WTC11 (cell line): ENCODE measurements at regions not wholly inside any gene's neighbourhood (a gene's known extent, or its start where the extent isn't known, plus 50 kb on each side); places are given as distances from the start of the nearest gene placed in this dataset.

ENCODE experiments used
- ATAC-seq: fragments of 200-7000 bp; cut with Tn5 transposase; 2 replicates; pipeline ENCODE4 v1.10.0; 2021; ENCODE audit warnings: mild to moderate bottlenecking, moderate library complexity
- CTCF ChIA-PET: fragments of 300-600 bp; sonication (Branson Sonifier 250); formaldehyde crosslinking; loops from one replicate; lab custom pipeline; 2021; ENCODE audit warnings: antibody characterized with exemption; lab: Charles Lee
- POLR2A ChIA-PET: fragments of 350-600 bp; sonication (Branson Sonifier 250); formaldehyde crosslinking; loops from one replicate; lab custom pipeline; 2021; ENCODE audit warnings: antibody characterized with exemption; lab: Charles Lee
- DNase-seq: peaks from one replicate; pipeline ENCODE4 v3.0.0; 2021; ENCODE audit warnings: low spot score
- H3K27ac Mint-ChIP-seq: 2 replicates; pipeline ENCODE4 v1.8.0; 2021; ENCODE audit warnings: mixed read lengths
- H3K27me3 Mint-ChIP-seq: 2 replicates; pipeline ENCODE4 v1.8.0; 2021; ENCODE audit warnings: low read depth, mild to moderate bottlenecking, moderate library complexity, mixed read lengths
- H3K36me3 Mint-ChIP-seq: 2 replicates; pipeline ENCODE4 v1.8.0; 2021; ENCODE audit warnings: mixed read lengths
- H3K4me1 Mint-ChIP-seq: 2 replicates; pipeline ENCODE4 v1.8.0; 2022; ENCODE audit warnings: mixed read lengths
- H3K4me3 Mint-ChIP-seq: 2 replicates; pipeline ENCODE4 v1.8.0; 2021; ENCODE audit warnings: mild to moderate bottlenecking, moderate library complexity, mixed read lengths
- H3K9me3 Mint-ChIP-seq: 2 replicates; pipeline ENCODE4 v1.8.0; 2021; ENCODE audit warnings: mixed read lengths
- CREB1 ChIP-seq: sonication (generic); formaldehyde crosslinking; IDR thresholded peaks from 2 replicates; pipeline ENCODE4 v1.8.0; 2023; ENCODE audit warnings: mild to moderate bottlenecking, missing genetic modification reagents
- FOXP1 ChIP-seq: sonication (generic); formaldehyde crosslinking; IDR thresholded peaks from 2 replicates; pipeline ENCODE4 v1.8.0; 2022; ENCODE audit warnings: missing genetic modification reagents, mild to moderate bottlenecking, moderate library complexity, borderline replicate concordance
- JUN ChIP-seq: sonication (generic); formaldehyde crosslinking; IDR thresholded peaks from 2 replicates; pipeline ENCODE4 v1.8.0; 2023; ENCODE audit warnings: mild to moderate bottlenecking, missing genetic modification reagents
- MXD4 ChIP-seq: fragments of 250-450 bp; sonication (Bioruptor Pico); IDR thresholded peaks from 2 replicates; pipeline ENCODE4 v1.8.0; 2021; ENCODE audit warnings: mild to moderate bottlenecking, moderate library complexity, borderline replicate concordance
- NFE2L1 ChIP-seq: sonication (generic); formaldehyde crosslinking; IDR thresholded peaks from 2 replicates; pipeline ENCODE4 v1.8.1; 2023; ENCODE audit warnings: missing genetic modification reagents
- SOX15 ChIP-seq: fragments of 250-450 bp; sonication (Bioruptor Pico); IDR thresholded peaks from 2 replicates; pipeline ENCODE4 v1.9.0; 2021; ENCODE audit warnings: mild to moderate bottlenecking
- TEAD1 ChIP-seq: sonication (generic); formaldehyde crosslinking; IDR thresholded peaks from 2 replicates; pipeline ENCODE4 v1.8.0; 2022; ENCODE audit warnings: mild to moderate bottlenecking, missing genetic modification reagents
- ZBTB21 ChIP-seq: sonication (generic); formaldehyde crosslinking; IDR thresholded peaks from 2 replicates; pipeline ENCODE4 v1.8.1; 2023; ENCODE audit warnings: mild to moderate bottlenecking, missing genetic modification reagents, borderline replicate concordance
- ZNF121 ChIP-seq: sonication (generic); formaldehyde crosslinking; IDR thresholded peaks from 2 replicates; pipeline ENCODE4 v1.8.0; 2023; ENCODE audit warnings: missing genetic modification reagents
- ZNF396 ChIP-seq: fragments of 250-450 bp; sonication (Bioruptor Pico); IDR thresholded peaks from 2 replicates; pipeline ENCODE4 v1.8.0; 2021; ENCODE audit warnings: mild to moderate bottlenecking, moderate library complexity, borderline replicate concordance
- ZNF416 ChIP-seq: fragments of 250-450 bp; sonication (Bioruptor Pico); IDR thresholded peaks from 2 replicates; pipeline ENCODE4 v1.9.0; 2021; ENCODE audit warnings: mild to moderate bottlenecking, inconsistent platforms
- ZNF671 ChIP-seq: fragments of 250-450 bp; sonication (Bioruptor Pico); IDR thresholded peaks from 2 replicates; pipeline ENCODE4 v1.8.0; 2021; ENCODE audit warnings: mild to moderate bottlenecking
- TF ChIP-seq, protein P1 (sequence below): sonication (generic); formaldehyde crosslinking; IDR thresholded peaks from 2 replicates; pipeline ENCODE4 v1.8.1; 2023; ENCODE audit warnings: mild to moderate bottlenecking, missing genetic modification reagents
- TF ChIP-seq, protein P2 (sequence below): sonication (generic); formaldehyde crosslinking; IDR thresholded peaks from 2 replicates; pipeline ENCODE4 v1.8.0; 2023; ENCODE audit warnings: missing genetic modification reagents, mild to moderate bottlenecking, borderline replicate concordance
- TF ChIP-seq, protein P3 (sequence below): fragments of 250-450 bp; sonication (Bioruptor Pico); conservative IDR thresholded peaks from 2 replicates; pipeline ENCODE4 v1.9.0; 2021; ENCODE audit warnings: mild to moderate bottlenecking
- TF ChIP-seq, protein P4 (sequence below): sonication (generic); formaldehyde crosslinking; IDR thresholded peaks from 2 replicates; pipeline ENCODE4 v1.8.0; 2023; ENCODE audit warnings: missing genetic modification reagents
- TF ChIP-seq, protein P5 (sequence below): fragments of 250-450 bp; sonication (Bioruptor Pico); IDR thresholded peaks from 2 replicates; pipeline ENCODE4 v1.8.0; 2021; ENCODE audit warnings: mild to moderate bottlenecking
- TF ChIP-seq, protein P6 (sequence below): sonication (generic); formaldehyde crosslinking; IDR thresholded peaks from 2 replicates; pipeline ENCODE4 v1.8.1; 2023; ENCODE audit warnings: mild to moderate bottlenecking, missing genetic modification reagents, moderate library complexity

DNA sequence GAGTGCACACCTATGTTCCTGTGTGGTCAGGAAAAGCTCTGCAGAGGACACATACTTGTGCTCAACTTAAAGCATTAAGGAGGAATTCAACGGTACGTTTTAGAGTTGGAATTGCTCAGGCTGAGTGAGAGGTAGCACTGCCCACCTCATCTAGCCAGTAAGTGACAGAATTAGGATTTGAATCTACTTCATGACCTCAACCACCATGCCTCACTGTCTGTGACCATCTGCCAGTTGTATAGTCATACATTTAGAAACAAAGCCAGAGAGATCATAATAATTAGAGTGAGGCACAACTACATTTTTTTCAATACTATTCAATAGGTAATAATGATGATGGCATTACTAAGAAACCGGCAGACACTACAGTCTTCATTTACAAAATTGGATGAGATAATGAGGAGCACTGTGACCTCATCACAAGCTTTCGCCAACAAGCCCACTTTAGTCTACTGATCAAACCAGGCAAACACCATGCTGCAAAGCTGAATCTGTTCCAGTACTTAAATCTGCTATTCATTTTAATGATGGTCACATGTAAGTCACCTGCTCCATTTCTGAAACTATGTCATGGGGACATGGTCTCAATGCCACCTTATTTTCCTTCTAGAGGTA, 1018.4 kb downstream of the TMEM182 start:
- Mint-ChIP-seq H3K4me3 (no peak overlapping the region), H3K4me1 (peaks cover 16% of the 10 kb centered on the region), H3K36me3 (no peaks in the 10 kb centered on the region; the same call in 1 of the 2 replicates), H3K27me3 (peaks cover 33% of the 10 kb centered on the region), H3K9me3 (peaks cover 11% of the 10 kb centered on the region), H3K27ac (no peak overlapping the region)
- ATAC-seq = no peak
- no peak for DNase-seq
- no peak for TF ChIP-seq ZNF416 (CRISPR knock-in tag)
- no peak for TF ChIP-seq ZNF396 (CRISPR knock-in tag)
- no peak for TF ChIP-seq FOXP1 (CRISPR knock-in tag)
- TF ChIP-seq, protein P1, sequence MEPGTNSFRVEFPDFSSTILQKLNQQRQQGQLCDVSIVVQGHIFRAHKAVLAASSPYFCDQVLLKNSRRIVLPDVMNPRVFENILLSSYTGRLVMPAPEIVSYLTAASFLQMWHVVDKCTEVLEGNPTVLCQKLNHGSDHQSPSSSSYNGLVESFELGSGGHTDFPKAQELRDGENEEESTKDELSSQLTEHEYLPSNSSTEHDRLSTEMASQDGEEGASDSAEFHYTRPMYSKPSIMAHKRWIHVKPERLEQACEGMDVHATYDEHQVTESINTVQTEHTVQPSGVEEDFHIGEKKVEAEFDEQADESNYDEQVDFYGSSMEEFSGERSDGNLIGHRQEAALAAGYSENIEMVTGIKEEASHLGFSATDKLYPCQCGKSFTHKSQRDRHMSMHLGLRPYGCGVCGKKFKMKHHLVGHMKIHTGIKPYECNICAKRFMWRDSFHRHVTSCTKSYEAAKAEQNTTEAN (CRISPR knock-in tag) = no peak
- TF ChIP-seq MXD4 = no peak
- no peak for TF ChIP-seq TEAD1 (CRISPR knock-in tag)
- no peak for TF ChIP-seq SOX15 (CRISPR knock-in tag)
- TF ChIP-seq ZBTB21 (CRISPR knock-in tag) = no peak
- TF ChIP-seq, protein P2, sequence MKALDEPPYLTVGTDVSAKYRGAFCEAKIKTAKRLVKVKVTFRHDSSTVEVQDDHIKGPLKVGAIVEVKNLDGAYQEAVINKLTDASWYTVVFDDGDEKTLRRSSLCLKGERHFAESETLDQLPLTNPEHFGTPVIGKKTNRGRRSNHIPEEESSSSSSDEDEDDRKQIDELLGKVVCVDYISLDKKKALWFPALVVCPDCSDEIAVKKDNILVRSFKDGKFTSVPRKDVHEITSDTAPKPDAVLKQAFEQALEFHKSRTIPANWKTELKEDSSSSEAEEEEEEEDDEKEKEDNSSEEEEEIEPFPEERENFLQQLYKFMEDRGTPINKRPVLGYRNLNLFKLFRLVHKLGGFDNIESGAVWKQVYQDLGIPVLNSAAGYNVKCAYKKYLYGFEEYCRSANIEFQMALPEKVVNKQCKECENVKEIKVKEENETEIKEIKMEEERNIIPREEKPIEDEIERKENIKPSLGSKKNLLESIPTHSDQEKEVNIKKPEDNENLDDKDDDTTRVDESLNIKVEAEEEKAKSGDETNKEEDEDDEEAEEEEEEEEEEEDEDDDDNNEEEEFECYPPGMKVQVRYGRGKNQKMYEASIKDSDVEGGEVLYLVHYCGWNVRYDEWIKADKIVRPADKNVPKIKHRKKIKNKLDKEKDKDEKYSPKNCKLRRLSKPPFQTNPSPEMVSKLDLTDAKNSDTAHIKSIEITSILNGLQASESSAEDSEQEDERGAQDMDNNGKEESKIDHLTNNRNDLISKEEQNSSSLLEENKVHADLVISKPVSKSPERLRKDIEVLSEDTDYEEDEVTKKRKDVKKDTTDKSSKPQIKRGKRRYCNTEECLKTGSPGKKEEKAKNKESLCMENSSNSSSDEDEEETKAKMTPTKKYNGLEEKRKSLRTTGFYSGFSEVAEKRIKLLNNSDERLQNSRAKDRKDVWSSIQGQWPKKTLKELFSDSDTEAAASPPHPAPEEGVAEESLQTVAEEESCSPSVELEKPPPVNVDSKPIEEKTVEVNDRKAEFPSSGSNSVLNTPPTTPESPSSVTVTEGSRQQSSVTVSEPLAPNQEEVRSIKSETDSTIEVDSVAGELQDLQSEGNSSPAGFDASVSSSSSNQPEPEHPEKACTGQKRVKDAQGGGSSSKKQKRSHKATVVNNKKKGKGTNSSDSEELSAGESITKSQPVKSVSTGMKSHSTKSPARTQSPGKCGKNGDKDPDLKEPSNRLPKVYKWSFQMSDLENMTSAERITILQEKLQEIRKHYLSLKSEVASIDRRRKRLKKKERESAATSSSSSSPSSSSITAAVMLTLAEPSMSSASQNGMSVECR (CRISPR knock-in tag) = no peak
- TF ChIP-seq, protein P3, sequence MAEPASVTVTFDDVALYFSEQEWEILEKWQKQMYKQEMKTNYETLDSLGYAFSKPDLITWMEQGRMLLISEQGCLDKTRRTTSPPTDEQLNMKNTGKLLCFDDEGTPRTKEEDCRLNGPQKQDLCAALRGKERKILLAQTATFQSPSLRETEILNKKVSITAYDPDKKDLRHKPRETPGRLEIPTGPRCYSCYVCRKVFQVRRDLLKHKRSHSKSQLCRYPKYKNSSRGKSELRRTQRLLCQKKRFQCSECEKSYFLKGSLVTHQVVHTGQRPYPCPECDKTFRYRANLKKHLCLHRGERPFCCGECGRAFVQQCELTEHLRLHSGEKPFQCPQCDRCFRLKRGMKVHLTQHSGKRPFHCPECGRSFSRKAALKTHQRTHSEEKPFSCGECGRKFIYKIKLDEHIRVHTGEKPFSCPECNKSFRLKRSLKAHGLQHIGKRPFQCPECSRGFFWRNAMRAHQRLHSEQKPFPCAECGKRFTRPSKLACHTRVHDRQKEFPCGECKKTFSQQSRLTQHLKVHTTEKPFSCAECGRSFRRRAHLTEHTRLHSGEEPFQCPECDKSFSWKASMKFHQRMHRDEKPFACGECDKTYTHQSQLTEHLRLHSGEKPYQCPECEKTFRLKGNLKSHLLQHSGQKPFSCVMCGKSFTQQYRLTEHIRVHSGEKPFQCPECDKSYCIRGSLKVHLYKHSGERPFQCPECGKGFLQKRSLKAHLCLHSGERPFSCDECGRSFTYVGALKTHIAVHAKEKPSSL = no peak
- no peak for TF ChIP-seq ZNF671 (CRISPR knock-in tag)
- no peak for TF ChIP-seq CREB1
- TF ChIP-seq NFE2L1 = no peak
- no peak for TF ChIP-seq ZNF121 (CRISPR knock-in tag)
- TF ChIP-seq, protein P4, sequence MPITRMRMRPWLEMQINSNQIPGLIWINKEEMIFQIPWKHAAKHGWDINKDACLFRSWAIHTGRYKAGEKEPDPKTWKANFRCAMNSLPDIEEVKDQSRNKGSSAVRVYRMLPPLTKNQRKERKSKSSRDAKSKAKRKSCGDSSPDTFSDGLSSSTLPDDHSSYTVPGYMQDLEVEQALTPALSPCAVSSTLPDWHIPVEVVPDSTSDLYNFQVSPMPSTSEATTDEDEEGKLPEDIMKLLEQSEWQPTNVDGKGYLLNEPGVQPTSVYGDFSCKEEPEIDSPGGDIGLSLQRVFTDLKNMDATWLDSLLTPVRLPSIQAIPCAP (CRISPR knock-in tag) = no peak
- TF ChIP-seq, protein P5, sequence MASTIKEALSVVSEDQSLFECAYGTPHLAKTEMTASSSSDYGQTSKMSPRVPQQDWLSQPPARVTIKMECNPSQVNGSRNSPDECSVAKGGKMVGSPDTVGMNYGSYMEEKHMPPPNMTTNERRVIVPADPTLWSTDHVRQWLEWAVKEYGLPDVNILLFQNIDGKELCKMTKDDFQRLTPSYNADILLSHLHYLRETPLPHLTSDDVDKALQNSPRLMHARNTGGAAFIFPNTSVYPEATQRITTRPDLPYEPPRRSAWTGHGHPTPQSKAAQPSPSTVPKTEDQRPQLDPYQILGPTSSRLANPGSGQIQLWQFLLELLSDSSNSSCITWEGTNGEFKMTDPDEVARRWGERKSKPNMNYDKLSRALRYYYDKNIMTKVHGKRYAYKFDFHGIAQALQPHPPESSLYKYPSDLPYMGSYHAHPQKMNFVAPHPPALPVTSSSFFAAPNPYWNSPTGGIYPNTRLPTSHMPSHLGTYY = no peak
- TF ChIP-seq JUN (CRISPR knock-in tag) = no peak
- TF ChIP-seq, protein P6, sequence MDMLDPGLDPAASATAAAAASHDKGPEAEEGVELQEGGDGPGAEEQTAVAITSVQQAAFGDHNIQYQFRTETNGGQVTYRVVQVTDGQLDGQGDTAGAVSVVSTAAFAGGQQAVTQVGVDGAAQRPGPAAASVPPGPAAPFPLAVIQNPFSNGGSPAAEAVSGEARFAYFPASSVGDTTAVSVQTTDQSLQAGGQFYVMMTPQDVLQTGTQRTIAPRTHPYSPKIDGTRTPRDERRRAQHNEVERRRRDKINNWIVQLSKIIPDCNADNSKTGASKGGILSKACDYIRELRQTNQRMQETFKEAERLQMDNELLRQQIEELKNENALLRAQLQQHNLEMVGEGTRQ (CRISPR knock-in tag) = no peak
- CTCF ChIA-PET = interaction anchor here (2.0 kb wide), 1 partner anchor 619 kb away, joined by 4 read pairs; no protein-coding TSS in a partner anchor
- POLR2A ChIA-PET = no interaction called here
